ENCODE measurements at regions not wholly inside any gene's neighbourhood (a gene's known extent, or its start where the extent isn't known, plus 50 kb on each side); places are given as distances from the start of the nearest gene placed in this dataset.

GRCh38 chr18:67589325-67589724 is 72.8 kb upstream of the DSEL start:
- DNase-seq (ENCODE audit: low spot score) = peak; percentile 30

- DNase-seq (ENCODE audit: low spot score) = no peak
These were observed 69.6 kb upstream of the DSEL start for GRCh38 chr18:67586101-67586500.

GRCh38 chr18:67583621-67584020 is 67.1 kb upstream of the DSEL start:
- DNase-seq (ENCODE audit: low spot score) = no peak

GRCh38 chr18:67582488-67582887 is 66.0 kb upstream of the DSEL start:
- DNase-seq (ENCODE audit: low spot score) = no peak

- DNase-seq (ENCODE audit: low spot score) = no peak
These were observed 64.7 kb upstream of the DSEL start for GRCh38 chr18:67581178-67581577.

- DNase-seq (ENCODE audit: low spot score) = no peak
These were observed 60.9 kb upstream of the DSEL start for GRCh38 chr18:67577386-67577785.

- no peak for DNase-seq (ENCODE audit: low spot score)
These were observed 58.2 kb upstream of the DSEL start for GRCh38 chr18:67574749-67575148.

GRCh38 chr18:67568166-67568565 is 51.6 kb upstream of the DSEL start:
- no peak for DNase-seq (ENCODE audit: low spot score)
